Fibroblast of the aortic adventitia (primary cell): ENCODE measurements at regions not wholly inside any gene's neighbourhood (a gene's known extent, or its start where the extent isn't known, plus 50 kb on each side); places are given as distances from the start of the nearest gene placed in this dataset.

Experiments used
- DNase-seq: peaks from one replicate; pipeline ENCODE4 v3.0.0-alpha.2; 2010; ENCODE audit warnings: low read depth
- H3K4me3 ChIP-seq: 2 replicates; pipeline ENCODE4 v1.5.1; 2011; ENCODE audit warnings: low read depth, mild to moderate bottlenecking, control low read depth, low read length, moderate library complexity
- TF ChIP-seq, protein P1 (sequence below): IDR thresholded peaks from 2 replicates; pipeline ENCODE4 v1.5.1; 2011; ENCODE audit warnings: mild to moderate bottlenecking, low read length, control low read depth, inconsistent platforms; ENCODE audit not compliant: insufficient read depth

DNA sequence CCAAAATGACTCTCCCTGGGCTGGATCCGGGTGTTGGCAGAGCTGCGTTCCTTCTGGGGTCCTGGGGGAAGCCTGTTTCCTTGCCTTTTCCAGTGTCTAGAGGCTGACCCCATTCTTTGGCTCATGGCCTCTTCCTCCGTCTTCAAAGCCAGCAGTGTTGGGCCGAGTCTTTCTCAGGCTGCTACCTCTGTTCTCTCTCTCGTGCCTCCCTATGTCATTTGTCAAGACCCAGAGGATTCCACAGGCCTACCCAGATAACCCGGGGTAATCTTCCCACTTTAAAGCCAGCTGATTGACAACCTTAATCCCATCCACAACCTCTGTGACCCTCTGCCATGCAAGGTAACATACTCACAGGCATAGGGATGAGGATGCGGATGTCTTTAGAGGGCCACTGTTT lies 55.0 kb upstream of the KCNMB1 start:
- TF ChIP-seq, protein P1, sequence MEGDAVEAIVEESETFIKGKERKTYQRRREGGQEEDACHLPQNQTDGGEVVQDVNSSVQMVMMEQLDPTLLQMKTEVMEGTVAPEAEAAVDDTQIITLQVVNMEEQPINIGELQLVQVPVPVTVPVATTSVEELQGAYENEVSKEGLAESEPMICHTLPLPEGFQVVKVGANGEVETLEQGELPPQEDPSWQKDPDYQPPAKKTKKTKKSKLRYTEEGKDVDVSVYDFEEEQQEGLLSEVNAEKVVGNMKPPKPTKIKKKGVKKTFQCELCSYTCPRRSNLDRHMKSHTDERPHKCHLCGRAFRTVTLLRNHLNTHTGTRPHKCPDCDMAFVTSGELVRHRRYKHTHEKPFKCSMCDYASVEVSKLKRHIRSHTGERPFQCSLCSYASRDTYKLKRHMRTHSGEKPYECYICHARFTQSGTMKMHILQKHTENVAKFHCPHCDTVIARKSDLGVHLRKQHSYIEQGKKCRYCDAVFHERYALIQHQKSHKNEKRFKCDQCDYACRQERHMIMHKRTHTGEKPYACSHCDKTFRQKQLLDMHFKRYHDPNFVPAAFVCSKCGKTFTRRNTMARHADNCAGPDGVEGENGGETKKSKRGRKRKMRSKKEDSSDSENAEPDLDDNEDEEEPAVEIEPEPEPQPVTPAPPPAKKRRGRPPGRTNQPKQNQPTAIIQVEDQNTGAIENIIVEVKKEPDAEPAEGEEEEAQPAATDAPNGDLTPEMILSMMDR, result no peak
- DNase-seq, result no peak
- H3K4me3 ChIP-seq, result no peak overlapping the region

- no peak for DNase-seq
- H3K4me3 ChIP-seq, result no peak overlapping the region
- TF ChIP-seq, protein P1, result no peak
Observed at GRCh38 chr5:170443624-170444023, 54.5 kb upstream of the KCNMB1 start.

DNA sequence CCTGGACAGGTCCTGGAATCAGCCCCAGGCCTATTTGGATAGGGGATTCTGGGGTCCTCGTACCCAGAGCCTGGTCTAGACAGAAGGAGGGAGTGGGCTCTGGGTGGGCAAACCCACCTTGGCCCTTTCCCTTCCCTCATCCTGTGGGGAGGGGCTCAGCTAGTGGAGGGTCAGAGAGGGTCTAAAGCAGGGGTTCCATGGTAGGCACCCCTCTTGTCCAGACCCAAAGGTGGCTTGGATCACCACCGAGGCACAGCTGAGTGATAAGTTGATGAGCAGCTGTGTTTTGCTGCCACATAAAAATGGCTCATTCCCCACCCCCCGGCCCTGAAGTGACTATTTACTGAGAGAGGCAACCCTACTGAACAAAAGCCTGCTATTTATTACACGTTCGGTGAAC lies 53.8 kb upstream of the KCNMB1 start:
- DNase-seq, result no peak
- no peak overlapping the region for H3K4me3 ChIP-seq
- TF ChIP-seq, protein P1, result no peak

GRCh38 chr5:170442391-170442790 lies 53.2 kb upstream of the KCNMB1 start:
- TF ChIP-seq, protein P1, result no peak
- H3K4me3 ChIP-seq, result no peak overlapping the region
- no peak for DNase-seq

- no peak for DNase-seq
- H3K4me3 ChIP-seq, result no peak overlapping the region
- TF ChIP-seq, protein P1, result no peak
Observed at GRCh38 chr5:170441393-170441784, 52.2 kb upstream of the KCNMB1 start.

- TF ChIP-seq, protein P1, result no peak
- DNase-seq, result no peak
- no peak overlapping the region for H3K4me3 ChIP-seq
Observed at GRCh38 chr5:170440771-170441392, 51.7 kb upstream of the KCNMB1 start.

- no peak for DNase-seq
- no peak overlapping the region for H3K4me3 ChIP-seq
- TF ChIP-seq, protein P1, result no peak
Observed at GRCh38 chr5:170439944-170440269, 50.7 kb upstream of the KCNMB1 start.
